ENCODE measurements at regions not wholly inside any gene's neighbourhood (a gene's known extent, or its start where the extent isn't known, plus 50 kb on each side); places are given as distances from the start of the nearest gene placed in this dataset.

DNA sequence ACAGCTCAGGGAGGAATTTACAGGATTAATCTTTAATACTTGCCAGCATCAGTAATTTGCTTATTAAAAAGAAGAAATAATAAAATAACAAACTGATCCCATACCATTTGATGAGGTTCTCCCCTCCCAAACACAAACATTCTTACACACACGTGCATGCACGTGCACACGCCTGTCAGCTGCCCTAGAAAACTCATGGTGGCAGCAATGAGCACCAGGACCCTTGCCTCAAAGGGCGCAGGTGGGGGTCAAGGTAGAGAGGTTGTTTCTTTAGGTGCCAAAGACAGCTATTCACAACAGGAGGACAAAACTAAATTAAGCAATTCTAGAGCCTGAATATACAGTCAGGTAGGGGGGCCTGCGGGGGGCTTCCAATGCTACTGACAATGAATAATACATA is 219.3 kb downstream of the BUD13 start:
- TF ChIP-seq ZNF274 (IDR thresholded peaks at IDR 0.05; ENCODE audit: low read depth, low read length), result no peak
- H3K4me3 ChIP-seq (ENCODE audit: low read length), result no peak overlapping the region

- no peak overlapping the region for H3K4me3 ChIP-seq (ENCODE audit: low read length)
- TF ChIP-seq ZNF274 (IDR thresholded peaks at IDR 0.05; ENCODE audit: low read depth, low read length), result no peak
Measured at GRCh38 chr11:116551576-116551975, 221.2 kb downstream of the BUD13 start.

DNA sequence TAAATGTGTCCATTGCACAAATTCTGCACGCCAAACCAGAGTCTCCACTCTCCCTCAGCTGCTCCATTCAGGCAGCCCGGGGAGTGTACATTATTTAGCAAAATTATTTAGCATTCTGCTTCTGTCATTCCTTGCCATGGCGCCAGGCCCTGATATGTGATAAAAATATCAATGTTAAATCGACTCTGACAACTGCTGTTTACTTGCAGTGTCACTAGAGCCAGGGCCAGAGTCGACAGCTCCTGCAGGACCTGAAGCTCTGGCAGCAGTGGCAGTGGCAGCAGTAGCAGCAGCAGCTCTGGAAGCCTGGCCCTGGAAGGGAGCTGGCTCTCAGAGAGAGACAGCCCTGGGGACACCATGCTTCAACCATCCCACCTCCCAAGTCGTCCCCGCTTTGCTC is 224.5 kb downstream of the BUD13 start:
- no peak for TF ChIP-seq ZNF274 (IDR thresholded peaks at IDR 0.05; ENCODE audit: low read depth, low read length)
- H3K4me3 ChIP-seq (ENCODE audit: low read length), result no peak overlapping the region

DNA sequence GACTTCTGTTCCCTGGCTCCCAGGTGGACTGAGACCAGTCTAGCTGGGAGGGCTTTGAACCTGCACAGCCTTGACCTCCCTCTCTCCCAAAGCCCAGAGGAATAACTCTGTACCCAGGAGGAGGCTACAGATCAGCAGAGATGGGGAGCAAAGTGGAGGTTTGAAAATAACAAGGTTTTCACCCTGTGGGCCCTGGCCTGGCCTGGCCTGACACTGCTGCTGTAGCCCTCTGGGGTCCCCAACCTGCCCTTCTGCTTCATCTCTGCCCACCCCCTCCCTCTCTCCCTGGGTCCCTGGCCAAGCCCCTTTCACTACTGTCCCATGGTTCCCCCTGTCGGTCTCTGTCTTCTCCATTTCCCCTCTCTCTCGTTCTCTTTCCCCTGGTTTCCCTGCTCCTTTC is 225.2 kb downstream of the BUD13 start:
- H3K4me3 ChIP-seq (ENCODE audit: low read length), result no peak overlapping the region
- no peak for TF ChIP-seq ZNF274 (IDR thresholded peaks at IDR 0.05; ENCODE audit: low read depth, low read length)

- no peak for TF ChIP-seq ZNF274 (IDR thresholded peaks at IDR 0.05; ENCODE audit: low read depth, low read length)
- no peak overlapping the region for H3K4me3 ChIP-seq (ENCODE audit: low read length)
Measured at GRCh38 chr11:116545912-116546311, 226.9 kb downstream of the BUD13 start.

- no peak for TF ChIP-seq ZNF274 (IDR thresholded peaks at IDR 0.05; ENCODE audit: low read depth, low read length)
- no peak overlapping the region for H3K4me3 ChIP-seq (ENCODE audit: low read length)
Measured at GRCh38 chr11:116544721-116545120, 228.1 kb downstream of the BUD13 start.

DNA sequence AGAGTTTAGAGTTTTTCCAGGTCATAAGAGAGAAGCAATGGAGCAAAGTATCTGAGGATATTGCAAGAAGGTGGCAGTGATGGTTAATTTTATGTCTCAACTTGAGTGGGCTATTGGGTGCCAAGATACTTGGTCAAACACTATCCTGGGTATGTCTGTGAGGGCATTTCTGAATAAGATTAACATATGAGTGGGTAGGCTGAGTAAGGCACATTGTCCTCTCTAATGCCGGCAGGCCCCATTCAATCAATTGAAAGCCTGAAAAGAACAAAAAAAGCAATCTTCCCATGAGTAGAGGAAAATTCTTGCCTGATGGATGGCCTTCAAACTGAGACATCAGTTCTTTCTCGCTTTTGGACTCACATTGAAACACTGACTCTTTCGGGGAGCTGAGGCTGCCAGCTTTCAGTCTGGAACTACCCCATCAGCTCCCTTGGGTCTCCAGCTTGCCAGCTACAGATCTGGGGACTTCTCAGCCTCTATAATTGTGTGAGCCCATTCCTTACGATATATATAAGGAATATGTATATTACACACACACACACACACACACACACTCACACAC is 228.8 kb downstream of the BUD13 start:
- TF ChIP-seq ZNF274 (IDR thresholded peaks at IDR 0.05; ENCODE audit: low read depth, low read length), result no peak
- no peak overlapping the region for H3K4me3 ChIP-seq (ENCODE audit: low read length)

GRCh38 chr11:116543099-116543498 is 229.7 kb downstream of the BUD13 start:
- no peak for TF ChIP-seq ZNF274 (IDR thresholded peaks at IDR 0.05; ENCODE audit: low read depth, low read length)

GRCh38 chr11:116542406-116542805 is 230.4 kb downstream of the BUD13 start:
- TF ChIP-seq ZNF274 (IDR thresholded peaks at IDR 0.05; ENCODE audit: low read depth, low read length), result no peak
- H3K4me3 ChIP-seq (ENCODE audit: low read length), result no peak overlapping the region

More at GRCh38 chr11:116543099-116543498, 229.7 kb downstream of the BUD13 start:
- no peak overlapping the region for H3K4me3 ChIP-seq (ENCODE audit: low read length)

GRCh38 chr11:116541460-116541859 is 231.3 kb downstream of the BUD13 start:
- no peak for TF ChIP-seq ZNF274 (IDR thresholded peaks at IDR 0.05; ENCODE audit: low read depth, low read length)
- H3K4me3 ChIP-seq (ENCODE audit: low read length), result no peak overlapping the region

GRCh38 chr11:116540645-116541304 is 232.0 kb downstream of the BUD13 start:
- H3K4me3 ChIP-seq (ENCODE audit: low read length), result no peak overlapping the region
- TF ChIP-seq ZNF274 (IDR thresholded peaks at IDR 0.05; ENCODE audit: low read depth, low read length), result no peak

DNA sequence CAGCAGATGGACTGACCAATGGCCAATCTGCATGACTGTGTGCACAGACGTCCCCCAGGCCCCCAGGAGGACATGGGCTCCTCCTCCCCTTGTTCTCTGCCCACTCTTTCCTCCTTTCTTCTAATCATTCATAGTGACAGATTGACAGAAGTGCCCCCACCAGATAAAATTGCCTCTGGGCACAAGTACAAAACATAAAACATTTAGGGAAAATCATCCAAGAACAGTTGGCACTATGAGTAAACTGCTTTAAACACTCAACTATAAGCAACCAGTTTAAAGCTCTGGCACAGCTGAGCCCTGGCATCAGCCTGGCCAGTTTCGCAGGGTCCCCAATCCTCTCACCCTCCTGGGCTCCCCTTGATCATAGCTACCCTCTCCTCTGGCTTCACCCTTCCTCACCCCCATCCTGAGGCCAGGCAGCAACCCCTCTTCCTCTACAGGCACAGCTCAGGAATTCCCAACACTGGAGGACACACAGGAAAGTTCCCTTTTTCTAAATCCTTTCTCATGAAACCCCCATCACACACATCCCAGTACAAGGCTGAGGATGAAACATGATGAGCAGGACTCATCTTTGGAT is 232.9 kb downstream of the BUD13 start:
- H3K4me3 ChIP-seq (ENCODE audit: low read length), result no peak overlapping the region
- TF ChIP-seq ZNF274 (IDR thresholded peaks at IDR 0.05; ENCODE audit: low read depth, low read length), result no peak

DNA sequence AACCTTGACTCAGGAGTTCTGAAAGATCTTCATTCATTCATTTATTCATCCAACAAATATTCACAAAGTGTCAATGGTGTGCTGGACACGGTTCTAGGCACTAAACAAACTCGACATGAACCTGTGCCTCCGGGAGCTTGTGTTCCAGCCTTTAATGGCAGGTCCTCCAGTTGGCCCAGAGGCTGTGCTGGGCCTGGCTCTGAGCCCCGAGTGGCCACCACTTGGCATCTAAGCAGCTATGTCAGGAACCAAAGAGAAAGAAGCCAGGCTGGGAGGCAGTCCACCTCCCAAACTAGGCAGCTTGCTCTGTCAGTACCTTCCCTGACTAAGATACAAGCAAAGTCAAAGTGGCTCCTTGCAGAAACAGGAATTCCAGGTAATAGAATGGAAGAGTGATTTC is 233.6 kb downstream of the BUD13 start:
- H3K4me3 ChIP-seq (ENCODE audit: low read length), result no peak overlapping the region
- no peak for TF ChIP-seq ZNF274 (IDR thresholded peaks at IDR 0.05; ENCODE audit: low read depth, low read length)

GRCh38 chr11:116538677-116539076 is 234.1 kb downstream of the BUD13 start:
- no peak overlapping the region for H3K4me3 ChIP-seq (ENCODE audit: low read length)
- no peak for TF ChIP-seq ZNF274 (IDR thresholded peaks at IDR 0.05; ENCODE audit: low read depth, low read length)

DNA sequence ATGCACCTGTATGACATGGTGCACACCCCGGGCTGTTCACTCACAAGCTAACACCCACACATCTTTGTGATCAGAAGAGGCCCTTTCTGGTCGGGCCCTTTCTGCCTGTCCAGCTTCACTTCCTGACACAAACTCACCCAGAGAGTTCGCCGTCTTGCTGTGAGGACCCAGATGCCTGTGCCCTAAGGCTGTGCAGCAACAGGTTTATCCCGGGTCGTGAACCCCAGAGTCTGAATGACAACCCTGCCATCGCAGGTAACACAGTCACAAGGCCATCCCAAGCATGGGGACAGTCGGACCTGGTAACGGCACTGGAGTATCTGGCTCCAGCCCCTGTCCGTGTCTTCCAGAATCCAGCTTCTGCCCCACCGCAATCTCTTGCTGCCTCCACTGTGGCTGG is 235.1 kb downstream of the BUD13 start:
- no peak overlapping the region for H3K4me3 ChIP-seq (ENCODE audit: low read length)
- no peak for TF ChIP-seq ZNF274 (IDR thresholded peaks at IDR 0.05; ENCODE audit: low read depth, low read length)

Data from GM08714 (cell line).